ENCODE measurements at regions not wholly inside any gene's neighbourhood (a gene's known extent, or its start where the extent isn't known, plus 50 kb on each side); places are given as distances from the start of the nearest gene placed in this dataset.
"Not testable (repeated sequence)": the region's sequence is repeated elsewhere in the genome, so short reads cannot be mapped to it uniquely, and the experiment has no call there.

- no peak overlapping the region for H3K4me3 Mint-ChIP-seq
- peaks cover 5% of the 10 kb centered on the region for H3K4me1 Mint-ChIP-seq (ENCODE audit: low read depth)
- no peaks in the 10 kb centered on the region for H3K9me3 Mint-ChIP-seq
Measured at GRCh38 chr6:28607990-28608389, 82.3 kb downstream of the GPX5 start.

GRCh38 chr6:28609672-28610071 lies 84.0 kb downstream of the GPX5 start:
- H3K9me3 Mint-ChIP-seq, result no peaks in the 10 kb centered on the region
- no peaks in the 10 kb centered on the region for H3K36me3 Mint-ChIP-seq (ENCODE audit: low read depth)
- peaks cover 5% of the 10 kb centered on the region for H3K4me1 Mint-ChIP-seq (ENCODE audit: low read depth)
- H3K27ac Mint-ChIP-seq, result no peak overlapping the region
- no peak overlapping the region for H3K4me3 Mint-ChIP-seq
- H3K27me3 Mint-ChIP-seq, result peaks cover 70% of the 10 kb centered on the region

More at GRCh38 chr6:28607990-28608389, 82.3 kb downstream of the GPX5 start:
- peaks cover 61% of the 10 kb centered on the region for H3K27me3 Mint-ChIP-seq
- no peak overlapping the region for H3K27ac Mint-ChIP-seq
- H3K36me3 Mint-ChIP-seq (ENCODE audit: low read depth), result no peaks in the 10 kb centered on the region

- Mint-ChIP-seq H3K4me3 (no peak overlapping the region), H3K36me3 (ENCODE audit: low read depth) (no peaks in the 10 kb centered on the region), H3K4me1 (ENCODE audit: low read depth) (no peaks in the 10 kb centered on the region), H3K27me3 (peaks cover 65% of the 10 kb centered on the region), H3K9me3 (peaks cover 3% of the 10 kb centered on the region), H3K27ac (no peak overlapping the region)
Measured at GRCh38 chr6:28615616-28615954, 89.9 kb downstream of the GPX5 start.

- H3K4me1 Mint-ChIP-seq (ENCODE audit: low read depth), result no peaks in the 10 kb centered on the region
- no peak overlapping the region for H3K27ac Mint-ChIP-seq
- peaks cover 3% of the 10 kb centered on the region for H3K9me3 Mint-ChIP-seq
- no peak overlapping the region for H3K4me3 Mint-ChIP-seq
- H3K36me3 Mint-ChIP-seq (ENCODE audit: low read depth), result no peaks in the 10 kb centered on the region
- peaks cover 67% of the 10 kb centered on the region for H3K27me3 Mint-ChIP-seq
Measured at GRCh38 chr6:28615955-28616747, 90.5 kb downstream of the GPX5 start.

- Mint-ChIP-seq H3K4me1 (ENCODE audit: low read depth) (no peaks in the 10 kb centered on the region), H3K9me3 (peaks cover 7% of the 10 kb centered on the region), H3K36me3 (ENCODE audit: low read depth) (no peaks in the 10 kb centered on the region), H3K4me3 (no peak overlapping the region), H3K27ac (no peak overlapping the region), H3K27me3 (peaks cover 54% of the 10 kb centered on the region)
Measured at GRCh38 chr6:28618898-28619555, 93.3 kb downstream of the GPX5 start.

- not testable (repeated sequence) for H3K36me3 Mint-ChIP-seq (ENCODE audit: low read depth); H3K4me3 Mint-ChIP-seq; H3K27ac Mint-ChIP-seq; H3K4me1 Mint-ChIP-seq (ENCODE audit: low read depth); H3K9me3 Mint-ChIP-seq
- peaks cover 38% of the 10 kb centered on the region for H3K27me3 Mint-ChIP-seq
Measured at GRCh38 chr6:28621268-28621667, 95.6 kb downstream of the GPX5 start.

GRCh38 chr6:28623242-28623641 lies 97.6 kb downstream of the GPX5 start:
- not testable (repeated sequence) for H3K4me1 Mint-ChIP-seq (ENCODE audit: low read depth); H3K36me3 Mint-ChIP-seq (ENCODE audit: low read depth); H3K4me3 Mint-ChIP-seq; H3K27ac Mint-ChIP-seq
- Mint-ChIP-seq H3K27me3 (peaks cover 33% of the 10 kb centered on the region), H3K9me3 (peaks cover 11% of the 10 kb centered on the region)

- not testable (repeated sequence) for H3K27ac Mint-ChIP-seq; H3K4me1 Mint-ChIP-seq (ENCODE audit: low read depth); H3K9me3 Mint-ChIP-seq; H3K36me3 Mint-ChIP-seq (ENCODE audit: low read depth); H3K4me3 Mint-ChIP-seq
- peaks cover 21% of the 10 kb centered on the region for H3K27me3 Mint-ChIP-seq
Measured at GRCh38 chr6:28626386-28626785, 100.7 kb downstream of the GPX5 start.

- H3K9me3 Mint-ChIP-seq, result peaks cover 10% of the 10 kb centered on the region
- peaks cover 9% of the 10 kb centered on the region for H3K4me1 Mint-ChIP-seq (ENCODE audit: low read depth)
- H3K27ac Mint-ChIP-seq, result no peak overlapping the region
- H3K4me3 Mint-ChIP-seq, result no peak overlapping the region
- peaks cover 73% of the 10 kb centered on the region for H3K27me3 Mint-ChIP-seq
- H3K36me3 Mint-ChIP-seq (ENCODE audit: low read depth), result peaks cover 3% of the 10 kb centered on the region
Measured at GRCh38 chr6:28632326-28632851, 106.7 kb downstream of the GPX5 start.

- H3K4me3 Mint-ChIP-seq, result no peak overlapping the region
- peaks cover 8% of the 10 kb centered on the region for H3K9me3 Mint-ChIP-seq
- peaks cover 3% of the 10 kb centered on the region for H3K36me3 Mint-ChIP-seq (ENCODE audit: low read depth)
- peaks cover 9% of the 10 kb centered on the region for H3K4me1 Mint-ChIP-seq (ENCODE audit: low read depth)
- H3K27me3 Mint-ChIP-seq, result peaks cover 74% of the 10 kb centered on the region
- H3K27ac Mint-ChIP-seq, result no peak overlapping the region
Measured at GRCh38 chr6:28633445-28634215, 107.9 kb downstream of the GPX5 start.

- H3K4me1 Mint-ChIP-seq (ENCODE audit: low read depth), result peaks cover 9% of the 10 kb centered on the region
- peaks cover 3% of the 10 kb centered on the region for H3K36me3 Mint-ChIP-seq (ENCODE audit: low read depth)
- peaks cover 81% of the 10 kb centered on the region for H3K27me3 Mint-ChIP-seq
- H3K27ac Mint-ChIP-seq, result no peak overlapping the region
- H3K9me3 Mint-ChIP-seq, result peaks cover 8% of the 10 kb centered on the region
- H3K4me3 Mint-ChIP-seq, result peak overlapping the region; percentile 72
Measured at GRCh38 chr6:28634411-28634760, 108.7 kb downstream of the GPX5 start.

- Mint-ChIP-seq H3K4me1 (ENCODE audit: low read depth) (peaks cover 9% of the 10 kb centered on the region), H3K27ac (no peak overlapping the region), H3K4me3 (peak overlapping the region; percentile 72), H3K9me3 (peaks cover 8% of the 10 kb centered on the region), H3K27me3 (peaks cover 81% of the 10 kb centered on the region), H3K36me3 (ENCODE audit: low read depth) (peaks cover 3% of the 10 kb centered on the region)
Measured at GRCh38 chr6:28634761-28635546, 109.3 kb downstream of the GPX5 start.

- Mint-ChIP-seq H3K4me1 (ENCODE audit: low read depth) (peaks cover 9% of the 10 kb centered on the region), H3K27ac (no peak overlapping the region), H3K4me3 (peak overlapping the region; percentile 72), H3K27me3 (peaks cover 75% of the 10 kb centered on the region), H3K9me3 (peaks cover 9% of the 10 kb centered on the region), H3K36me3 (ENCODE audit: low read depth) (peaks cover 3% of the 10 kb centered on the region)
Measured at GRCh38 chr6:28635547-28636158, 110.0 kb downstream of the GPX5 start.

GRCh38 chr6:28638787-28639430 lies 113.2 kb downstream of the GPX5 start:
- peaks cover 64% of the 10 kb centered on the region for H3K27me3 Mint-ChIP-seq
- peaks cover 13% of the 10 kb centered on the region for H3K4me1 Mint-ChIP-seq (ENCODE audit: low read depth)
- H3K27ac Mint-ChIP-seq, result no peak overlapping the region
- peaks cover 9% of the 10 kb centered on the region for H3K9me3 Mint-ChIP-seq
- peaks cover 3% of the 10 kb centered on the region for H3K36me3 Mint-ChIP-seq (ENCODE audit: low read depth)
- H3K4me3 Mint-ChIP-seq, result no peak overlapping the region

Measured in stimulated activated naive CD8-positive, alpha-beta T cell treated with anti-CD3 and anti-CD28 coated beads, Interleukin-15, Interleukin-2, amounts not matched to agents 100 ng/mL and 50 ng/mL, for 24 hours (primary cell).